ENCODE measurements at regions not wholly inside any gene's neighbourhood (a gene's known extent, or its start where the extent isn't known, plus 50 kb on each side); places are given as distances from the start of the nearest gene placed in this dataset.
"Not testable (repeated sequence)": the region's sequence is repeated elsewhere in the genome, so short reads cannot be mapped to it uniquely, and the experiment has no call there.

DNA sequence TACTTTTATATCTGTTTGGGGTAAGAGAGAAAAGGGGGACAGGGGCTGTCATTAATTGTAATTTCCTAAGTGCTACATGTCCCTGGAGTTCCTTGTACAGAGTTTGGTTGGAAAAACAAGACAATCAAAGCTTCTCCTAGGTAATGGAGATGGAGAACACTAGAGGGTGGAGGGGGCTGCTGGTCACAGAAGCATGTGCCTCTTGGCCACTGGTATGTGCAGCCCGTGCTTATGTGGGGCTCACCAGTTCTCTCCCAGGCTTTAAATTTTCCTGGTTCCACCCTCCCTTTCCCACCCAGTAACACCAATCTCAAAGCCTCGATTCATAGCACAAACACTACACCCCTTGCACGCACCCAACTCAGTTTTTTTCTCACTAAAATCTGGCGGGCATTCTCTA is 165.6 kb downstream of the SAMD5 start:
- DNase-seq, result no peak

DNA sequence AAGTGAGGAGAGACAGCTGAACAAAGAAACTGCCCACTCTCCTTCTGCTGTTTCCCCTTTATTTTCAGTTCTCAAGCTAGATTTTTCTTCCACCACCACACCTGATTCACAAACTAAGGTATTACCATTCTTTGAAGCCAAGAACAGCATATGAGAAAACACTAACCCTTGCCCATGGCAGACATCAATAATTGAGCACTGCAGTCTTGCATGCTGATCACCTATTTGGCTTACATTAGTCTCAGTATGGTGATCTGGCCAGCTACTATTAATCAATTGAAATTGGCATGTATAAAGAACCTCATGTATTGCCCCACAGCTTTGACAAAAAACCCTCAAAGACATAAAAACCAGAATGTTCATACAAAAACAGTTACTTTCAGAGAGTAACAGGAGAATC is 166.3 kb downstream of the SAMD5 start:
- no peak for DNase-seq

DNA sequence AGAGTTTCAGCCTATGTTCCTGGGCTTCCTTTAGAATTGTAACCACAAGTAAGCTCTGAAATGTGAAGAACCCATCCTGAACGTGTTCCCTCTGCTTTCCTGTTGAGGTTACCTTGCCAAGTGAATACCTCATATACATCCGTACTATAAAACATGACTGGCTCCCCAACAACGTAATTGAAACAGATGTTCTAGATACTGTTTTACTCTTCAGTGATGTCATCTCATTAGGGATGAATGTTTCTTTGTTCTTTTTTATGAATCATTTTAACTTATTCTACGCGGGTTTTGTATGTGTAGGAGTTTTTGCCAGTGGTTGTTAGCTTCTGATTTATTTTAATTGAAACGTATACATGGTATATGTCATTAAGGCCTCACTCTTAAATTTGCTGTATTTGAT is 166.8 kb downstream of the SAMD5 start:
- no peak for DNase-seq

DNA sequence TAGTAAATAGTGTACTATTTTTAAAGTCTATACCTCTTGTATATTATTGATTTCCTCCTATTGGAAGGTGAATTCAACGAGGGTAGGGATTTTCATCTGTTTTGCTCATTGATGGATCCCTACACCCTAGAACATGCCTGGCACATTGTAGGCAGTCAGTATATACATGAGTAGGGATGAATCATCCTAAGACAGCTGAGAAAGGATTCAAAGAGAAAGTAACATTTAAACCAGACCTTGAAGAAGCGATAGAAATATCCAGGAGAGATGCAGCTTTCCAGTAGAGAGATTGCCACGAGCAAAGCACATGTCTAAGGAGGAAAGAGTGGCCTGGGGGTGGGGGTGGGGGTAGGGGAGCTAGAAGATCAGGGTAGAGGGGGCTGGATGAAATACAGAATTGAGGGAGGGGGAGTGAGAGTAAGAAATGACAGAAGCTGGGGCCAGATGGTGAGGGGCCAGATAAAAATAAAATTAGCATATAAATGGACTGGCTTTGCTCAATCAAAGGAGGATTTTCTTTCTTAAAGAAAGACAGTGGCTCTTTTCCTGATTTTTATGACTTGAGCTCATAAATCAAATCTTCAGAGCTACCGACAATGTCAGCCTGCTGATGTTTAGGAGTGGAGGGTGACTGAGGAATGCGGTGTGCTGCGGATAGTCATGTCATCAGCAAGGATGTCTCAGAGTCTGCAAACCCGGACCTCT is 168.2 kb downstream of the SAMD5 start:
- no peak for DNase-seq

DNA sequence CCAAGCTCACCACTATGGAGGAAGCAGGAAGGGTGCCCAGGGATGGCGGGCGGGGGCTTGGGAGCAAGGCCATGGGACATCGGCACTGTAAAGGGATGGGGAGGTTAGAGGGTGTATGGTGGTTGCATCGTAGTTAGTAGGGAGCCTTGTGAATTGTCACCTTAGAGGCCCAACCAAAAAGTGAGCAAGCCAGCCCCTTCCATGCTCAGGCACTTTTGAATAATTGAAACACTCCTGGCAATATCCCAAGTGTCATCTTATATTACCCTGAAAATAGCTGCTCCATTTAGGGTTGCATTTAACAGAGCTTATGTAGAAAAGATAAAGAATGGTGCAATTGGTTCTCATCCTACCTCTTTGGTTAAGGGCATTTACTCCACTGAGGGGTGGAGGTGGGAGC is 169.2 kb downstream of the SAMD5 start:
- DNase-seq, result no peak

DNA sequence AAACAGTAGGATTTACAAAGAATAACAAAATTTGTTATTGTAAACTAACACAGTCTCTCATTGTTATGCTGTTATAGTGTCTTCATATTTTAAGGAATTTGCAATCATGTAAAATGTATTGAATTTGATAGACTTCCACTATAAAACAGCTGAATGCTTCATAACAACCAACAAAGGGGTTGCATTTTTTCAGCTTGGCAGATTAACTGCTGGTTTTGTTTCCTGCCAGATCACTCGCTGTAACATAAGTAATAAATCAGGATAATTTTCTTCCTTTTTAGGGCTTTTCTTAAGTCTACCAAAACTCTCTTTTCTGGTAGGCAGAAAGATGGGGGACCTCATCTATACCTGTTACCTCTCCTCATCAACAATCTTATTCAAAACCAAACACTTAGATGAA is 169.8 kb downstream of the SAMD5 start:
- DNase-seq, result no peak

DNA sequence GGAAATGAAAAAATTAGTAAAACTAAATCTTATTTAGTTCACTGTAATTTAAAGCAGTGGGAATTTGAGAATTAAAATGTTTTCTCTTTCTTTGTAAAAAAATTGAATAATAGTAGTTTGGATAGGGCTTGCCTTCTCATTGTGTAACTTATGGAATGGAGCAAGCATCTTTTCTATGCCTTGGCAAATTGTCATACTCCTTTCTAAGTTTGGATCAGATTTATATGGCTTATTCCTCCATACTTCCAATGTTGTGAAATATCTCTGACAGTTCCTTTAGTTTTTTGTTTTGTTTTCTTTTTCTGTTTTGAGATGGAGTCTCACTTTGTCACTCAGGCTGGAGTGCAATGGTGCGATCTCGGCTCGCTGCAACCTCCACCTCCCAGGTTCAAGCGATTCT is 176.4 kb downstream of the SAMD5 start:
- no peak for DNase-seq

DNA sequence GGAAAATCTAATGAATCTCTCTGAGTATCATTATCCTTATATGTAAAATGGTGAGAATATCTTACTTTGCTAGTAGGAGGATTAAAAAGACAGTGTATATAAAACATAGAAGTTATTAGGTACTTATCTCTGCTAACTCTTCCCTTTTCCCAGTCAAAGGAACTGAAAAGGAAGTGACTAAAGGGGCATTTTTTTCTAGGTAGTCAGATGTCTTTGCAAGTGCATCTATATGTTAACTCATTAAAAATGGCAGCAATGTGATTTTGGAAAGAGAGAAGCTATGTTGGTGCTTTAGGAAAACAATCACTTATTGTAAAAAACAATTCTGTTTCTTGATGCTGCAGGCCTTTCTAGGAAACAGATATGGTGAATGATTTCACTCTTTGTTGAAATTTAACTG is 180.9 kb downstream of the SAMD5 start:
- no peak for DNase-seq

DNA sequence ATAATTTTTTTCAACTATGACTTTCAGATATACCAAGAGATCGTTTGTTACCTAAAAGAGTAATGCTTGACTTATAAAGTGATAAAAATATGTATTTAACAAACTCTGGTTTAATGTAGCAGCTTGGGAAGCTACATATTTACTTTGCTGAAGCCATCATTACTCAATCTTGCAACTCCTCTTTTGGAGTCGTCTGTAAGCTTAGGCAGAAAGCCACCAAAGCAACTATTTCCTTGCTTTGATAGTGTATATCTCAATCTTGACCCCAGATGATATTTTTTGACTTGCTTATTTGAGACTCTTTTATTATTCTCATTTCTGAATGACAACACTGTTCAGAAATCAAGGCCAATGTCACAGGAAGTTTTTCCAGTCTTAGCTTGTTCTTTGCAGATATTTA is 183.0 kb downstream of the SAMD5 start:
- no peak for DNase-seq

DNA sequence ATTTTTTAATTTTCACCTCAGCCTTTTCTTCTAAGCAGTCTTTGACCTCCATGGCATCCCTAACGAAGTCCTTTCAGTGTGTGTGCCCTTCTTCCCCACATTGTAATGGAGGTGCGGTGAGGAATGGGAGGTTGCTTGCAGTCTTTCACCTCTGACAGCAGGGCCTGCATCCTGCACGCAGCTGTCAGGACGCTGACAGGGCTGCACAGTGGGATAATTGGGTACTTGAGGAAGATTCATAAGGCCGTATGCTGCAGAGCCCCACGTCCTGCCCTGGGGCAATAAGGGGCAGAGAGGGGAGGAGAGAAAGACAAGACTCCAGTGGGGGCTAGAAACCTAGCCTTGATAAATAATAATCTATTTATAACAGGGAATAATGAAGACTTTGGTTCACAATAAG is 184.7 kb downstream of the SAMD5 start:
- no peak for DNase-seq

DNA sequence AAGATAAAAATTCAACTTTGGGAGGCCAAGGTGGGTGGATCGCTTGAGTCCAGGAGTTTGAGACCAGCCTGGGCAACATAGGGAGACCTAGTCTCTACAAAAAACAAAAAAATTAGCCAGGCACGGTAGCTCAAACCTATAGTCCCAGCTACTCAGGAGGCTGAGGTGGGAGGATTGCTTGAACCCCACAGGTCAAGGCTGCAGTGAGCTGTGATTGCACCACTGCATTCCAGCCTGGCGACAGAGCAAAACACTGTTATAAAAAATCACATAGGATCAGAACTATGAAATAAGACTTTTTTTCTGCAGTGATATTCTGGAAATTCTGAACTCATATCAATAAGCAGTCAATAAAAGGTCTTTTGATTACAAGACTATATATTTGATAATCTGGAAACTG is 186.1 kb downstream of the SAMD5 start:
- DNase-seq, result not testable (repeated sequence)

DNA sequence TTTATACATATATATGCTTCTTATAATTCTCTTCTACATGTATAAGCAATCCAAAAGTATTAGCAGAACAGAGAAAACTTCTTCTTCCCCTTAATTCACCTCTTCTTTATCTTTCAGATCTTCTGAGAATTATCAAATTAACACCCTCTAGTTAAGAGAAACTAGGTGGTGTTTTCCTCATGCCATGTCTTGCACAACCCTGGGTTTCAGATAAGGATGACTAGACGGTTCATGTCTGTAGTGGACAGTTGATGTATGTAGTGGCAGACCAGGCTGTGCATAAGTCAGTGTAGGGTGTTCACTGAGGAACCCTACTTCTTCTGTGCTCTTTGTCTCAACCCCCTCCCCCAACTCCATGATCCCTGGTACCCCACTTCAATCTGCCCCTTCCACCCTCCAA is 187.3 kb downstream of the SAMD5 start:
- DNase-seq, result no peak

DNA sequence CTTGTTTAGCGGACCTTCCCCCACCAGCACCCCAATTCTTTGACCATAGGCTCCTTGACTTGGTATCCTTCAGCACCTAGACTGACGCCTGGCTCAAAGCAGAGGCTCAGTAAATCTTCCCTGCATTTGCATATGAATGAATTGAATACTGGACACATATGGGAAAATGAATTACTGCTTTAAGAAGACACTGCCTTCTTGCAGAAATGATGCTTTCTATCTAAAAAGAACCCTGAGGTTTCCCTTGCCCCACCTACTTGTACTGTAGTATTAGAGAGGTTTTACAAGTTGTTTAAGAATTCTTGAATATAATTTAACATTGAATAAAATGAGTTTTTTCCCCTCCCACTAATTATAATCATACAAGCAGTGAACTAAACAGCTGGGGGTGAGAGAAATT is 190.7 kb downstream of the SAMD5 start:
- no peak for DNase-seq

DNA sequence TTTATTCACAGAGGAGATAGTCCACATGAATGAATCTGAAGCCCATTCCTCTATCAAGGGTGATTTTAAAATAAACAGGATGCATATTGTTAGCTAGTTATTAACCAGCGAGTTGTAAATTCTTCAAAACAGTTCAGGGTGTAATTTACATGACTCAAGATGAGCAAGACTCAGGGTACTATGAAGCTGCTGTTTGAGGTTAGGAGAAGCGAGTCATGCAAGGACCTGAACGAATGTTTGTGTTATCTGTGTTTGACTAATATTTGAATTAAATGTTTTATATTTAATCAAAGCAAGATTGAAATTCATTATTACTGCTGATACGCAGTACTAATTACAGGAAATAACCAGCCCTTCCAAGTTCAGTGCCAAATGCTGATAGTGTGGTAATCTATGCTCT is 191.1 kb downstream of the SAMD5 start:
- DNase-seq, result no peak

DNA sequence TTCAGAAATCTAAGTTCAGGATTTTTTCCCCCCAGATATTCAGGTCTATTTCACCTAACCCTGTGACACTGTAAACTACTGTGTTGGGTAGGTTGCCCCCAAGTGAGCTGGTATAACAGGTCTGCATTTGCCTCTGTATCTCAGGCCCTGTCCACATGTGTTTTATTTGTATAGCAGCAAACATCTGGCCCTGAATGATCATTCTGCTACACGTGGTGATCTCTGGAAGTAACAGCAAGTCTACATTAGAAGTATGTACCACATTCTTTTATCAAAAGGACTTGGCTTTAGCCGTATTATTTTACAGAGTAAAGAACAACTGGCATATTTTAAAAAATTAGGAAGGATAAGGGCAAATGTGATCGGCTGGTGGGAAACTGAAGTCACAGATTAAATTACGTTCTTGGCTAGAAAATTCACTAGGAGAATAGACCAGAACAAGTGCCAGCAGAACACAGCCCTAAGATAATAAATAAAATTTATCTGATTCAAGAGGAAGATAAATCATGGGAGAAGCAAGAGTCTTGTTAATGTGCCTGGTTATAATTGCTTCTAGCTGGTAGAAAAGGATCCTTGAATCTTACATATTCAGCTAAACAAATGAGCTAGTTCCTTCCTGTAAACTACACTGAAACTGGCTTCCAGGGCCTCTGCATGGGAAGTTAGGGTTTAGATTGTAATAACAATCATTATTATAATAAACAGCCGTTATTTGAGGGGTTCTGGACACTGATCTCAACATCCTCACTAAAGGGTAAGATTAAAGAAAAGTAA is 192.1 kb downstream of the SAMD5 start:
- DNase-seq, result no peak

DNA sequence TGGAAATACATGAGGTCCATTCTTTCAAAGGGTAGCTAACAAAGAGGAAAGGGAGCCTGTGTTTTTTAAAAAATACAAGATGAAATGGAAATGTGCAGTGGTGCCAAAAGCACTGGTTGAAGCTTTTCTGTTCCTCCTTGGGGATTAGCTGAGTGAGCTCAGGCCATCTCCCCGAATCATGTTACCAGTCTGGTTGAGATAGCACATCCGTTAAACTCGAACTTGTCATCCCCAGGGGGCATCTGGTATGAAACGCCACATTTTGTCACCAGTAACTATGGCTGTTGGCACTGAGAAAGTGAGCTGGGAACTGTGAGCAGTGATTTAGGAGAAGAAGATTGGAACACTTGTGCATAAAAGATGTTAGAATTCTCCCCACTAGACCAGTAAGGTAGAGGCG is 196.2 kb downstream of the SAMD5 start:
- no peak for DNase-seq

DNA sequence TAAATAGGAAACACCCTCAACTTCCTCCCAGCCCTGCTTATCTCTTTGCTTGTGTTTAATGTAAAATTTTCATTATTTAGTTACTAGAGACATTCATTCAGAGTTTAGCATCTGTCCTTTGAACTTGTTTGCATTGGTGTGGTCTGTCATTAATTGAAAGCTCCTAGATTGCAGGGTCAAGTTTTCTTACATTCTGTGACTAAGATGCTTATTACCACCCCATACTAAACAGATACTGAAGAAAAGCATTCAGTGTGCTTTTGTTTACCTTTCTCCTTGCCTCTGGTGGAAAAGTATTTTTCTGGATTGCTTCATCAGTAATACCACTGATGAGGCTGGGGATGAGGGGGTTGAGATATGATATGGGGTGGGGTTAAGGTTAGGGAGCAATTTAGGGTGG is 199.0 kb downstream of the SAMD5 start:
- DNase-seq, result no peak

DNA sequence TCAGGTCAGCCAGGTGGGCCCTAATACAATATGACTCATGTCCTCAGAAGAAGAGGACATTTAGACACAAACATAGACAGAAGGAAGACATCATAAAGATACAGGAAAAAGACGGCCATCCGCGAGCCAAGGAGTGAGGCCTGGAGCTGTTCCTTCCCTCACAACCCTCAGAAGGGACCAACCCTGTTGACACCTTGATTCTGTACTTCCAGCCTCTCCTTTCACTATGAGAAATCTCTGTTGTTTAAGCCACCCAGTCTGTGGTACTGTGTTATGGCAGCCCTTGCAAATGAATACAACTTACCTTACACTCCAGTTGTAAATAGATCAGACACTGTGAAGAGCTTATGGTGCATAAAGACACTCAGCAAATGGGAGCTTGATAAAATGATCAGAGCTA is 199.7 kb downstream of the SAMD5 start:
- no peak for DNase-seq

DNA sequence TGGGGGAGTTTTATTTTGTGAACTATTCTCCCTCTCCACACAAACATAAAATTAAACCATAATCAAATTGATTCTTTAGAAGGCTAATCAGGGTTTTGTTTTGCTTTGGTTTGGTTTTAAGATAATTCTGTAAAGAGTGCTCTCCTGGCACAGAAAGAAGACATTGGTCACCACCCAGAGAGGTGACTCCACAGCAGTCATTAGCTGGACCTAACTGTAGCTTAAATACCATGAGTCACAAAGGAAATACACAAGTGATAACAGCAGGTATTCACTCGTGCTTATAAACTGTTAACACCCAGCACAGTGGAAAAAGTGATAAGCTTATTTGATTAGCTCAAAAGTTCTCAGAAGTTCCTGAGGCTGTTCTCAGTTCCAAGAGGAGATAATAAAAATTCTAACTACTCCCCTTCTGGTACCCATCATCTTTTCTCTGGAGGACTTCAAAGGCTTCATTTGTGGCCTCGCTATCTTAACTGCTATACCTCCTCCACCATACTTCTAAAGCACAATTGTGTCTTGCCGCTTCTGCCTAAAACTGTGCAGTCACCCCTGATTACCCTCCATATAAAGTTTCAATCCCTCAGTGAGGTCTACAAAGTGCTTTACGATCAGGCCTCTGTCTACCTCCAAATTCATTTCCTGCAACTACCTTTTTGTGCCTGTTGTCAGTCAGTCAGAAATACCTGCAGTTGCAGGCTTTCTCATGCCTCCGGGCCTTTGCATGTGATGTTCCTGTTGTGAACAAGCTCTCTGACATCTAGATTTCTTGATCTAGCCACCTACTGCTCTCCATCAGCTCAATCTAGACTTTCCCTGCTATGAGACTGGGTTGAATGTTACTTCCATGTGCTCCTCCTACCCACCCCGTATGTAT is 201.1 kb downstream of the SAMD5 start:
- DNase-seq, result no peak

DNA sequence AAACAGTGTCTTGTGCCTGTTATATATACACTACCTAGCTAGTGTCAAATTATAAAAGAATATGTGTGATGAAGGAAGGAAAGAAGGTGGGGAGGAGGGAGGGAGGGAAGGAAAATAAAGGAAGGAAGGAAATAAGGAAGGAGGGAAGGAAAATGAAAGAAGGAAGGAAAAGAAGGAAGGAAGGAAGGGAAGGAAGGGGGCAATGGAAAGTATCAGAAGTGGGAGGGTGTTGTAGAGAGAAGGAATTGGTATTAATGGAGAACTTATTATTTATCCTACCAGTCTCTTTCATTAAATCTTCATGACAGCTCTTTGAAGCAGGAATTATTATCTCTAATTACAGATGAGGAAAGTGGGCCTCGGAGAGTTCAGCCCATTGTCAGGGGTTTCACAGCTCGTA is 202.4 kb downstream of the SAMD5 start:
- DNase-seq, result no peak

DNA sequence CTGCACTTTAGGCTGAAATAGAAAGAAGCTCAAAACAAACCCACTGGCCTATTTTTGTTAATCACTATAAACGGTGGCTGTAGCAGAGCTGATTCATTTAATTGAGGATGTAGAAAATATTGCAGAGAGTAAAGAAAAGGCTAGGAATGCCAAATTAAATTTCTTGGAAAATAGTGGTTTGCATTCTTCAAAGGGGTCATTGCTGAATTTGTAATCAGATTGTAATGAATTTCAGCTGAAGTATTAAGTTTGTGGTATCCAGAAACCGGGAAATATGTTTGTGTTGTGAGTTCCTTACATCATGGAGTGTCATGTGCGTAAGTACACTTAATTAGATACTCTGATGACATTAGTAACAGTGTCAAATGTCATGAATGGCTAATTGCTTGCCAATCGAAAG is 203.0 kb downstream of the SAMD5 start:
- DNase-seq, result no peak

DNA sequence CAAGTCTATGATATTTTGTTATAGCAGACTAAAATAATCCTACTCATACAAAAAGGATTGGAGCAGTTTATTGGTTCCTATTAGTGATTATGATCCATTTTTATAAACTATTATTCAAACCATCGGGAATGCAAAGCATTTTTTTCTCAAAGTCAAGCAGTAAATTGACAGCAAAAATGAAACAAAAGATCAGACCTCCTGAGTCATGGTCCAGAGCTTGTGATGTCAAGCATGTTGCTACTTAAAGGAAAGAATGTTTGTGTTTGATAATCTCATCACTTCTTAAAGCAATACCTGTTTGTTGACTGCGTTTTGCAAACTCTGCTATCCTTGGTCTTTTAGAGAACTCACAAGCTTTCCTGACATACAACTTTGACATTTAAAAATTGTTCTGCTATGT is 204.4 kb downstream of the SAMD5 start:
- DNase-seq, result no peak

DNA sequence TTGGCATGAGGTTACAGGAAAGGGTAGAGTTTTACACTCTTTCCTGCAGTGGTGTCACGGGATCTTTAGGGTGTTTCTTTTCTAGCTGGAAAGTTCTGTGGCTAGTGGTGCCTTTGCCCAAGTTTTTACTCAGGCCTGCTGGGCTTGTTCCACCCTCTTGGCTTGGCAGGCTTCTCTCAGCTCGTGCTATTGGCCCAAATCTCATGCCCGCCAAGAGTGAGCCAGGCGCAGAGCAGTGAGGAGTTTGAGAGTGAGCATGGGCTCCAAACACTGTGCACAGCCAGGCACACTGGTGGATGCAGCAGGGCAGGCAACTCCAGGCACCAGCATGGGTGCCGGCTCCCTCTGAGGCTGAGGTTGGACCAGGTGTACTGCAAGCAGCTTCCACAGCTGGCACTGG is 206.5 kb downstream of the SAMD5 start:
- DNase-seq, result no peak

DNA sequence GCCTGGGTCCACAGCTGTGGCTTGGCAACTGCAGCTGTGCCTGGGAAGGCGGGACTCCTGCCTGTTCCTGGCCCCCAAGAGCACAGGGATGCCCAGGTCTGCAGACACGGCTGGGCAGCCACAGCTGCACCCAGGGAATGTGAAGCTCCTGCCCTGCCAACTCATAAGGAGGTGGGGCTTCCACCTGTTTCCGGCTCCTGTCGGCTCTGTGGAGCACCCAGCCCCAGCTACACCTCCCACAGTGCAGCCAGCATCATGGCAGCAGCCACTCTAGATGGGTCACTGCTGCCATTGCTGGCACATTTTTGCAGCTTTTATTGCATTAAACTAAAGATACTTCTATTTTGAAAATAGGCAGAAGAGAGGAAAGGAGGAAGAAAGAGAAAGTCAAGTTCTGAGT is 207.9 kb downstream of the SAMD5 start:
- no peak for DNase-seq

All from inflammatory macrophage (primary cell).